IPS-20b (cell line): ENCODE measurements at regions not wholly inside any gene's neighbourhood (a gene's known extent, or its start where the extent isn't known, plus 50 kb on each side); places are given as distances from the start of the nearest gene placed in this dataset.

Source experiments
- H3K27ac ChIP-seq: one replicate; pipeline ENCODE4 v1.5.1; 2013; ENCODE audit warnings: low read length
- H3K27me3 ChIP-seq: 2 replicates; pipeline ENCODE4 v1.6.1; 2013; ENCODE audit warnings: mild to moderate bottlenecking, low read length, inconsistent platforms; ENCODE audit not compliant: insufficient read depth
- H3K36me3 ChIP-seq: 2 replicates; pipeline ENCODE4 v1.6.1; 2013; ENCODE audit warnings: low read depth, mild to moderate bottlenecking, inconsistent platforms, low read length, moderate library complexity; ENCODE audit not compliant: insufficient read depth
- H3K4me1 ChIP-seq: 2 replicates; pipeline ENCODE4 v1.6.1; 2013; ENCODE audit warnings: mild to moderate bottlenecking, control low read depth, inconsistent platforms, low read length, moderate library complexity; ENCODE audit not compliant: insufficient read depth
- H3K4me3 ChIP-seq: 2 replicates; pipeline ENCODE4 v1.5.1; 2013; ENCODE audit warnings: mild to moderate bottlenecking, low read length, inconsistent platforms
- H3K9ac ChIP-seq: 2 replicates; pipeline ENCODE4 v1.6.1; 2013; ENCODE audit warnings: low read depth, mild to moderate bottlenecking, inconsistent platforms, low read length, moderate library complexity
- H3K9me3 ChIP-seq: 2 replicates; pipeline ENCODE4 v1.6.1; 2013; ENCODE audit warnings: mild to moderate bottlenecking, low read depth, low read length, inconsistent platforms; ENCODE audit not compliant: insufficient read depth

DNA sequence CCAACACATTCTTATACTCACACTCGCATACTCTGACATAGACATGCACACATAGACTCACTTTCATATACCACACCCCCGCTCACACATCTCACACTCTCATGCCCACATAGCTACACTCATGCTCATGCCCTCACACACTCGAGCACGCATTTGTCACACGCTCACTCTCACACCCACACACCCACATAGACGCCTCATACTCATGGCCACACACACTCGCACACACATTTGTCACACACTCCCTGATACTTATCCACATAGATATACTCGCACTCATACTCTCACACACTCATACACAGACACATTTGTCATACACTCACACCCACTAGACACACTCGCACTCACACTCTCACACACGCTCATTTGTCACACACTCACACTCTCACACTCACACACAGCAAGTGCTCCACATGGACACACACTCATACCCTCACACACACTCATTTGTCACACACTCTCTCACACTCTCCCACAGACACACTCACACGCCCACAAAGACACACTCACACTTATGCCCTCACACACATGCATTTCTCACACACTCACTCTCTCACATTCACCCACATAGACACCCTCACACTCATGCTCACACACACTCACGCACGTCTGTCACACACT, 50.9 kb downstream of the TNP1 start:
- Histone ChIP-seq H3K36me3 (no peaks in the 10 kb centered on the region), H3K9me3 (no peaks in the 10 kb centered on the region), H3K27me3 (no peaks in the 10 kb centered on the region), H3K27ac (no peak overlapping the region), H3K9ac (no peak overlapping the region), H3K4me3 (no peak overlapping the region), H3K4me1 (no peaks in the 10 kb centered on the region)

DNA sequence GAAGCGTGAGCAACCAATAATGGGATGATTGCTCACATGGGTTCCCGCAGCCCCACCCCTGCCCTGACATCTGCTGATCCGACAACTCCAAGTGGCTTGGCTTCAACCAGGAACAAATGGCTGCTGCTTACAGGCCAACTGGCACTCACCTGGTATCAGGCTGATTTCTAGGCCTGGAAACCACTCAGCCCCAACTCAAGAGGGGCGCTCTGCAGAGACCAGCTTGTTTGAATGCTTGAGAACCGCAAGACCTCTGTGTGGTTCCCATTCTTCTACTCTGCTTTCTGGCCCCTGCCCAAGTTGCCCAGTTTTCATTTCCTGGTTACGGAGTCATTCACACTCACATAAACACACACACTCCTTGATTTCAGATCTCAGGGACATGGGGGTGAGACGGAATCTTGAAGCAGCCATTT, 52.0 kb downstream of the TNP1 start:
- H3K27ac ChIP-seq = no peak overlapping the region
- H3K36me3 ChIP-seq = no peaks in the 10 kb centered on the region
- no peak overlapping the region for H3K9ac ChIP-seq
- no peak overlapping the region for H3K4me3 ChIP-seq
- no peaks in the 10 kb centered on the region for H3K27me3 ChIP-seq
- H3K4me1 ChIP-seq = no peaks in the 10 kb centered on the region
- no peaks in the 10 kb centered on the region for H3K9me3 ChIP-seq

DNA sequence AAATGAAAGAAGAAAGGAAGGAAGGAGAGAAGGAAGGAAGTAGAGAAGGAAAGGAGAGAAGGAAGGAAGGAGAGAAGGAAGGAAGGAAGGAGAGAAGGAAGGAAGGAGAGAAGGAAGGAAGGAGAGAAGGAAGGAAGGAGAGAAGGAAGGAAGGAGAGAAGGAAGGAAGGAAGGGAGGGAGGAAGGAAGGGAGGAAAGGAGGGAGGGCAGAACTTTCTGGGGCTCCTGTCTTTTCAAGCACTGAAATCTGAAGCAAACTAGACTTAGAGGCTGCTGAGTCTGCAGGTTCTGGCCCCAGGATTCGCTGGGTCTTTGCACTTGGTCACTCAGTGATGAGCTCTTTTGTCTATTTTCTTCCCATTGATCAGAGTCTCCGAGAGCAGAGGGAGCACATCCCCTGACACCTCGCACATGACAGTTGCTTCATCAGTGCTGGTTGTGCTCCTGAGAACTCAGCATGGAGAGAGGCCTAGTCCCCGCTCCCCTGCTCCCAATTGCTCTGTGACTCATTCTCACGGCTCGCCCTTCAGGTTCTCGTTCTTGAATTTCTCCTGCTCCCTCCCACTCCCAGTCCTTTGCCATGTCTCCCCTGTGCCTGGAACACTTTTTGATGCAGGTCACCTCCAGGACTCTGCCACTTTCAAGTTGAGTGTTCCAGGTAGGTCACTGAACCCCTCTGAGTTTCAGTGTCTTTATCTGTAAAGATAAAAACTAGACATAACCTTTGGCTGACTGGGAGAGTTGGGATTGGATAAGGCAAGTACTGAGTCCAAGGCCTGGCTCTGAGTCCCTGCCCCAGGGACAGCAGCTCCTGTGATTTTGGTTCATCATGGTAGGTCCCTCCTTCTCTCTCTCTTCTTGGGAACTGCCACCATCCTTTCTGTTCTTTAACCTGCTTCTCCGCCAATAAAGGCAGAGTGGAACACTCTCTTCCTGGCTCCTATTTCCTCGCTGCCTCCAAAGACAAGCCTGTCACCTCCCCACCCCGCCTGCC, 55.2 kb downstream of the TNP1 start:
- Histone ChIP-seq H3K4me1 (no peaks in the 10 kb centered on the region), H3K27ac (no peak overlapping the region), H3K27me3 (no peaks in the 10 kb centered on the region), H3K36me3 (no peaks in the 10 kb centered on the region), H3K4me3 (no peak overlapping the region), H3K9ac (no peak overlapping the region), H3K9me3 (no peaks in the 10 kb centered on the region)

DNA sequence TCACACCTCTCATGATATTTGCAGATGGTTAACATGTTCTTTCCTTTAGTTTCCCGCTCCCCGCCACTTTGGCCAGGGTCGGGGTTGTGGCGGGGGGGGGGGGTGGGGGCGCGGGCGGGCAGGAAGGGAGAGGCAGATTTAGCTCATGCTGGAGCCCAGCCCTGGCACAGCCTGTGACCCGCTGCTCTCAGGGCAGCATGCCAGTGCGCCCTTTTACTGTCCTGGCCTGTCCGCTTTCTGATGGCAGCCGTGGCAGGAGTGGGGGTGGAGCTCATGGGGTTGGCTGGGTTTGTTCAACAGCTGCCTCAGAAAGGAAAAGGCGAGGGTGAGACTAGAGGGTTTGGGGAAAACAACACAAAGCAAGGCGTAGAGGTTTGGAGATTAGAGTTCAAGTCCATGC, 56.1 kb downstream of the TNP1 start:
- Histone ChIP-seq H3K9ac (no peak overlapping the region), H3K9me3 (no peaks in the 10 kb centered on the region), H3K27ac (no peak overlapping the region)

DNA sequence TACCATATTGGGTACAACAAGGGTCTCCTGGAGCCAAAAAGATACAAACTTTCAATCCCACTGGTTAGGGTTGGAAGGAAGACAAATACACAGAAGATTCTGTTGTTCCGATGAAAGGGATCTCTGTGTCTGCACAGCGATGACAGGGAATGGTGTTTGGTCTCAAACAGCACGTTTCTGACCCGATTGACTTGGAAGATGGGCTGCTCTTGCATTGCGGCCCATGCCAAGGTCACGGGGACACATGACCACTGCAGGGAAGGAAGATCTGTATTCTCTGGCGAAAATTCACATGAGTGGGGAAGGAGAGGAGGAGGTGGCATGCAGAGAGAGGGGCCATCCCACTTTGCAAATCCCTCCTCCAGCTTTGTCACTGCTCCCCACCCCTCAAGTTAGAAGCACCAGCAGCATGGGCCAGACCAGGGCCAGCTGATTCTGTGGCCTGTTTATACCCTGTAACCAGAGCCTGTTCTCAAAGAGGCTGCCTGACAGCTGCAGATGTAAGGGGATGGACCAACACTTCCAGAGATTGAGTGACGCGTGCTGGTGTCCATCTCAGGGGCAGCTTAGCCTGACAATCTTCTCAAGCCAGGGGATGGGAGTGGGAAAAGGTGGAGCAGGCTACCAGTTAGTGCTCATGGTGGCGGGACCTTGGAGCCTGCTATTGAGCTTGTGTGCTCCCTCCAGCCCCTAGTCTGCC, 57.2 kb downstream of the TNP1 start:
- Histone ChIP-seq H3K27me3 (no peaks in the 10 kb centered on the region), H3K4me1 (no peaks in the 10 kb centered on the region), H3K9me3 (no peaks in the 10 kb centered on the region), H3K4me3 (no peak overlapping the region), H3K27ac (no peak overlapping the region), H3K9ac (no peak overlapping the region), H3K36me3 (no peaks in the 10 kb centered on the region)

More for the DNA sequence above, 56.1 kb downstream of the TNP1 start:
- H3K27me3 ChIP-seq = no peaks in the 10 kb centered on the region
- H3K36me3 ChIP-seq = no peaks in the 10 kb centered on the region
- no peaks in the 10 kb centered on the region for H3K4me1 ChIP-seq
- no peak overlapping the region for H3K4me3 ChIP-seq

DNA sequence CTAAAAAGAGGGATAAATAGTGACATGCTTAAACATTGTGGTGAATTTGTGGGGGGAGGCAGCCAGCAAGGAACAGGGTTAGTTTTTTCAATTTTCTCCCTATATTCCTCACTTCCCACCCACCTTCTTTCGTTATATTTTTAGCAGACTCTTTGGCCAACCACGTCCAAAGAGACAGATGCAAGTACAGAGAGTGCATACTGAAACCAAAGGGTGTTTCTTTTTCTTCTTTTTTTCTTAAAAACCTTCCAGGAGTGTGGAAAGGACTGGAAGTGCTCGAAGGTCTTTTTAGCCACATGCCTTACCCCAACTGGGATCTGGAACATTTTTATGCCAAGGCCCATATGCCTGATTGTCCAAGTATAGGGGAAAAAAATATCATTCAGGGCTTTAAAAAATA, 59.0 kb downstream of the TNP1 start:
- H3K9me3 ChIP-seq = no peaks in the 10 kb centered on the region
- H3K36me3 ChIP-seq = no peaks in the 10 kb centered on the region
- H3K4me3 ChIP-seq = no peak overlapping the region
- no peak overlapping the region for H3K27ac ChIP-seq
- H3K4me1 ChIP-seq = no peaks in the 10 kb centered on the region
- no peaks in the 10 kb centered on the region for H3K27me3 ChIP-seq
- H3K9ac ChIP-seq = no peak overlapping the region

DNA sequence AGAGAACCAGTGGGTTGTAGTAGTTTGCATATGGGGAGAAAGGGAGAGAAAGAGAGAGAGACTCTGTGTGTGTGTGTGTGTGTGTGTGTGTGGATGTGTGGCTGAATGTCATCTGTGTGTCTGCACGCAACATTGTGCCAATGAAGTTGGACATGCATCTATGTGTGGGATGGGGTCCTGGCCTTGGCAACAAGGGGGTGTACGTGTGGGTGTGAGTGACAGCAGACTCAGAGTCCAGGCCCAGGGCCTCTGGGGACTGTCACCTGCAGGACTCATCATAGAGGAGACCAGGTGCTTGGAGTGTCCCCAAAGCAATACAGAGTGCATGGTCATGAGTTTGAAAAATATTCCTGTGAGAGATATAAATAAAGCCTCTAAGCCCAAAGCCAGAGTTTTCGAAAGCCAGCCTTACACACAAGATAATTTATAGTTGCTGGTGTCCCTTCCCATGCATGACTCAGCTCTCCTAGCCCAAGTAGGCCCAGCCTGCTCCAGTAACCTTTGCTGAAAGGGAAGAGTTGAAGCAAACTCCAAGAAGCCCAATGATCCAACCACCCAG, 59.9 kb downstream of the TNP1 start:
- H3K36me3 ChIP-seq = no peaks in the 10 kb centered on the region
- H3K9me3 ChIP-seq = no peaks in the 10 kb centered on the region
- no peak overlapping the region for H3K9ac ChIP-seq
- no peaks in the 10 kb centered on the region for H3K4me1 ChIP-seq
- H3K4me3 ChIP-seq = no peak overlapping the region
- H3K27ac ChIP-seq = no peak overlapping the region
- H3K27me3 ChIP-seq = no peaks in the 10 kb centered on the region

DNA sequence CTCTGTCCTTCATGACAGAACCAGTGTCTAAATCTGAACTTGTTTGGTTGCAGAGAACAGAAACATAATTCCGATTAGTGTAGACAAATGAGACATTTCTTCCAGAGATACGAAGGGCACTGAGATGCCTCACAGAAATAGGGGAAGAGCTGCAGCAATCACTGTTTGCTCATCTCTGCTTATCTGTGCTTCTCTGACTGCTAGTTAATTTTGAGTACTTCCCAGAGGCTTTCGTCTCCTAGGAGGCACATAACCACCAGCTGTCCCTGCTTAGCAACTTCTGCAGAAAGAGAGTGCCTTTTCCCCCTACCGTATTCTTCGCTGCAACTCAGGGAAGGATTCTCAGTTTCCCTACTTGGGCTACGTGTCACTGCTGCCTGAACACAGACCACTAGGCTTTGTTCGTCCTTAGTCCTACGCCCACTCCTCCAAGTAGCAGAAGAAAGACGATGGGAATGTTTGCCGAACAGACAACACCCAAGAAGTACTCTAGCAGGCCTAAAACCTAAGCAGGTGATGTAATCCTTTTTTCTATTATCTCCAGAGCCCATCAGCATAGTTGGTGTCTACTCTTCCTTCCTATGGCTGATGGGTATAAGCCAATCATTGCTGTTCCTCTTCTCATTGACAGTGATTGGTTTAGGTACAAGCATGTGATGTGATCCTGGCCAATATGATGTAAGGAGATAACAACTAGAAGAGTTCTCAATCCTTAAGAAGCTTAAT, 63.6 kb downstream of the TNP1 start:
- Histone ChIP-seq H3K36me3 (no peaks in the 10 kb centered on the region), H3K4me1 (no peaks in the 10 kb centered on the region), H3K4me3 (no peak overlapping the region), H3K9ac (no peak overlapping the region), H3K27me3 (no peaks in the 10 kb centered on the region), H3K9me3 (no peaks in the 10 kb centered on the region), H3K27ac (no peak overlapping the region)

DNA sequence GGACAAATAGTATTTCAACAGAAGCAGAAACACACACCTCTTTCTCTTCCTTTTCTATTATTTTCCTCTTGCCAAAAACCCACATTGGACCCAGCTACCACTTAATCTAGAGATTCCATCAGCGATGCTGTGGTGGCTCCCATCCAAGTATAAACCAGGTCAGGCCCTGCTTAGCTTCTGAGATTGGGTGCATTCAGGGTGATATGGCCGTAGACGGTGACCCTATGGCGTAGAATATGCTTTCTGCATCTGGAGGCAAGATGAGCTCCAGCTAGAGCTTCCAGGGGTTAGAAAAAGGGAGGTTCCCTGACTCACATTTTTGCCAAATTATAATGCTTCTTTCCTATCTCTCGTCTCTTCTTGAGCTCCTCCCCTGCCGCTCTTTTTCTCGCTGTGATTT, 66.5 kb downstream of the TNP1 start:
- no peaks in the 10 kb centered on the region for H3K9me3 ChIP-seq
- no peaks in the 10 kb centered on the region for H3K27me3 ChIP-seq
- no peaks in the 10 kb centered on the region; the same call in 1 of the 2 replicates for H3K4me1 ChIP-seq
- no peak overlapping the region for H3K4me3 ChIP-seq
- no peak overlapping the region for H3K9ac ChIP-seq
- H3K36me3 ChIP-seq = no peaks in the 10 kb centered on the region
- no peak overlapping the region for H3K27ac ChIP-seq

DNA sequence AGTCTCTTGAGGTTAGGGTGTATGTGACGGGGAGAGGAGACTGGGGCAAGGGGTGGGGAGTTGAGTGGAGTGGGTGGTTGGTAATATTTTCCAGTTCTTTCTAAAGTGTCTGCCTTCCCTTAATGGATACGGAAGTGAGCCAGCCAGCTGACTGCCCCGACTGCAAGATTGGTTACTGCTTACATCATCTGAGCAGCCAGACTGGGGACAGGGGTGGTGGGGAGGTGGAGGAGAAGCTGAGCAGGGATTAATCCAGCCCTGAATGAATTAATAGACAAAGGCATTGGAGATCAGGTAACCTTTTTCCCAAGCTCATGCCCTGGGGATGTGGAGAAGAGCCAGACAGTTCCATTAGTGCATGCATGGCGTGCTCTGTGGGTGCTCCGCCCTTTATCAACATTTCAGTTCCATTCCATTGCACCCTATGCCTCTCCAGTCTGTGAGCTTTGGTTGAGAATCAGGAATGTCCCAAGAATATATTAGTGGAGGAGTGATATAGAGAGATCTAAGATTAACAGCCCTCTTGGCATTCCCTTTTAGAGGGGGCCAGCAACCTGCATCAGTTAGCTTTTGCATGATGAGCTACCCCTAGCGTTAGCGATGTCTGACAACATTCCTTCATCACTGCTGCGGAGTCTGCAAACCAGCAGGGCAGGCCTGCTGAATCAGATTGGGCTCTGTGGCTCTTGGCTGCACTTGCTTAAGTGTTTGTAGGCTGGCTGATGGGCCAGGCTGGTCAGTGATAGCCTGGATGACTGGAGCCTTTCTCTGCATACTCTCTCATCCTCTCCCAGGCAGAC, 67.4 kb downstream of the TNP1 start:
- Histone ChIP-seq H3K9ac (no peak overlapping the region), H3K4me3 (no peak overlapping the region), H3K36me3 (no peaks in the 10 kb centered on the region), H3K4me1 (no peaks in the 10 kb centered on the region; the same call in 1 of the 2 replicates), H3K27ac (no peak overlapping the region), H3K27me3 (no peaks in the 10 kb centered on the region), H3K9me3 (no peaks in the 10 kb centered on the region)
